ENCODE measurements at regions not wholly inside any gene's neighbourhood (a gene's known extent, or its start where the extent isn't known, plus 50 kb on each side); places are given as distances from the start of the nearest gene placed in this dataset.

DNA sequence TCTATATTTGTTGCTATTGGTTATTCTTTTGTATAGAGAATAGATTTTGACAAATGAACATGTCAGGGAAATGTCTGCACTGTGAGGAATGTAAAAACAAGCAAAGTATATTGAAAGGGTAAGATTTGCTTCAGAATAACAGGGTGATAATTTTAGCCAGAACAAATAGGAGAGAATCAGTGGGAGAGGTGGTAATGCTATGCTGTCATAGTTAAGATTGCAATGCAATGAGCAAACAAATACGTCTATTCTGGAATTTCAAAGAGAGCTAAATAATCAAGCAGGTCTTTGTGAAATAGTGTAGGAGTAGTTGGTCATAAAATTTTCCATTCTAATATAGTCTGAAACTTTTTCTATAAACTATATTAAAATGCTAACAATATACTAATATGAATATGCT, 1478.4 kb downstream of the TECRL start (continued):
- TF ChIP-seq CEBPB (IDR thresholded peaks at IDR 0.05; ENCODE audit: borderline replicate concordance in 1 of 2, low read depth in 2 of 2, low read length in 2 of 2) (no peak), ATF7 (IDR thresholded peaks at IDR 0.05; ENCODE audit: low read depth) (no peak), SPI1 (IDR thresholded peaks at IDR 0.05; ENCODE audit: borderline replicate concordance, insufficient read depth, low read depth, low read length) (no peak), SIX5 (IDR thresholded peaks at IDR 0.05; ENCODE audit: low read depth, low read length, severe bottlenecking) (no peak), YBX1 (IDR thresholded peaks at IDR 0.05) (no peak), BRCA1 (IDR thresholded peaks at IDR 0.05; ENCODE audit: low read depth, low read length) (no peak), YY1 (IDR thresholded peaks at IDR 0.05; ENCODE audit: low read depth, low read length) (no peak), SP1 (IDR thresholded peaks at IDR 0.05; ENCODE audit: low read depth, low read length) (no peak), BHLHE40 (IDR thresholded peaks at IDR 0.05; ENCODE audit: borderline replicate concordance in 1 of 2, low read depth in 2 of 2, low read length in 1 of 2) (no peak)
- TF ChIP-seq, protein P1, sequence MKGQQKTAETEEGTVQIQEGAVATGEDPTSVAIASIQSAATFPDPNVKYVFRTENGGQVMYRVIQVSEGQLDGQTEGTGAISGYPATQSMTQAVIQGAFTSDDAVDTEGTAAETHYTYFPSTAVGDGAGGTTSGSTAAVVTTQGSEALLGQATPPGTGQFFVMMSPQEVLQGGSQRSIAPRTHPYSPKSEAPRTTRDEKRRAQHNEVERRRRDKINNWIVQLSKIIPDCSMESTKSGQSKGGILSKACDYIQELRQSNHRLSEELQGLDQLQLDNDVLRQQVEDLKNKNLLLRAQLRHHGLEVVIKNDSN (IDR thresholded peaks at IDR 0.05; ENCODE audit: borderline replicate concordance, extremely low read length, insufficient read depth, low read depth, low read length), result no peak

DNA sequence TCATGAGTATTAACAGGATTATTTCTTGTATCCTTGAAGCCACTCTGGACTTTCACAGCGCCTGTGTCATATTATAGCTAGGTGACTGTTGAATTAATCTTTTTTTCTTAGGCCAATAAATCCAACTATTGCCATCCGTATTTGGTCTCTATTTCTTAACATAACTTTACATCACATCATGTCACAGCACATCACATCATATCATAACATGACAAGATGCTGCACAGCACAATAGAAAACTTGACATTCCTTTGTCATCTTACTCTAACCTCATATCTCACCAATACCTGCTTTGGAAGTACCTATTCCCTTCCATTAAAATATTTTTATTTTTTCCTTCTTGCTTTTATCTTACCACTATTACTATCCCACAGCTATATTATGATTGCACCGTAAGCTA, 1480.8 kb downstream of the TECRL start:
- WGBS (ENCODE audit: insufficient coverage, insufficient replicate concordance, low lambda C conversion rate, missing lambda C conversion rate), result 7% methylated on average over 3 of the region's 3 CpGs
- SMC1A ChIA-PET (ENCODE audit: uncharacterized antibody, unreplicated experiment), result interaction anchor here (1.8 kb wide), 1 partner anchor 11 kb away, joined by 6 read pairs; no protein-coding TSS in a partner anchor
- in situ Hi-C loops (cut with MboI), result no loop called here
- Histone ChIP-seq H3K4me2 (ENCODE audit: control insufficient read depth, insufficient read depth) (no peak overlapping the region), H4K20me1 (ENCODE audit: control insufficient read depth, insufficient read depth) (no peaks in the 10 kb centered on the region), H3K4me1 (ENCODE audit: control insufficient read depth, insufficient read depth, low read length) (no peaks in the 10 kb centered on the region), H2AFZ (ENCODE audit: control insufficient read depth, low read depth, low read length) (no peak overlapping the region), H3K27me3 (replicated peaks in 1 of 2; ENCODE audit: control insufficient read depth in 2 of 2, insufficient read depth in 2 of 2, low read length in 1 of 2) (no peaks in the 10 kb centered on the region), H3K27ac (ENCODE audit: control insufficient read depth, insufficient read depth) (no peak overlapping the region), H3K9ac (ENCODE audit: control insufficient read depth, insufficient read depth, low read length) (no peak overlapping the region), H3K9me3 (replicated peaks; ENCODE audit: control insufficient read depth, insufficient read depth, low read length) (no peaks in the 10 kb centered on the region), H3K36me3 (ENCODE audit: control insufficient read depth in 2 of 2, insufficient read depth in 2 of 2, low read length in 1 of 2) (no peaks in the 10 kb centered on the region), H3K4me3 (no peak overlapping the region), H3K79me2 (ENCODE audit: control insufficient read depth, insufficient read depth, low read length) (no peaks in the 10 kb centered on the region)
- intact Hi-C loops (cut with micrococcal nuclease; ENCODE audit: unreplicated experiment), result no loop called here
- DNase-seq (ENCODE audit: low read depth, low spot score) (no peak), ATAC-seq (no peak), FAIRE-seq (no peak)
- BruUV-seq (replicated peaks), result no TSS peak
- POLR2A ChIA-PET, result no interaction called here
- RAD21 ChIA-PET (ENCODE audit: unreplicated experiment), result no interaction called here
- CTCF ChIA-PET, result no interaction called here
- TF ChIP-seq, protein P2, sequence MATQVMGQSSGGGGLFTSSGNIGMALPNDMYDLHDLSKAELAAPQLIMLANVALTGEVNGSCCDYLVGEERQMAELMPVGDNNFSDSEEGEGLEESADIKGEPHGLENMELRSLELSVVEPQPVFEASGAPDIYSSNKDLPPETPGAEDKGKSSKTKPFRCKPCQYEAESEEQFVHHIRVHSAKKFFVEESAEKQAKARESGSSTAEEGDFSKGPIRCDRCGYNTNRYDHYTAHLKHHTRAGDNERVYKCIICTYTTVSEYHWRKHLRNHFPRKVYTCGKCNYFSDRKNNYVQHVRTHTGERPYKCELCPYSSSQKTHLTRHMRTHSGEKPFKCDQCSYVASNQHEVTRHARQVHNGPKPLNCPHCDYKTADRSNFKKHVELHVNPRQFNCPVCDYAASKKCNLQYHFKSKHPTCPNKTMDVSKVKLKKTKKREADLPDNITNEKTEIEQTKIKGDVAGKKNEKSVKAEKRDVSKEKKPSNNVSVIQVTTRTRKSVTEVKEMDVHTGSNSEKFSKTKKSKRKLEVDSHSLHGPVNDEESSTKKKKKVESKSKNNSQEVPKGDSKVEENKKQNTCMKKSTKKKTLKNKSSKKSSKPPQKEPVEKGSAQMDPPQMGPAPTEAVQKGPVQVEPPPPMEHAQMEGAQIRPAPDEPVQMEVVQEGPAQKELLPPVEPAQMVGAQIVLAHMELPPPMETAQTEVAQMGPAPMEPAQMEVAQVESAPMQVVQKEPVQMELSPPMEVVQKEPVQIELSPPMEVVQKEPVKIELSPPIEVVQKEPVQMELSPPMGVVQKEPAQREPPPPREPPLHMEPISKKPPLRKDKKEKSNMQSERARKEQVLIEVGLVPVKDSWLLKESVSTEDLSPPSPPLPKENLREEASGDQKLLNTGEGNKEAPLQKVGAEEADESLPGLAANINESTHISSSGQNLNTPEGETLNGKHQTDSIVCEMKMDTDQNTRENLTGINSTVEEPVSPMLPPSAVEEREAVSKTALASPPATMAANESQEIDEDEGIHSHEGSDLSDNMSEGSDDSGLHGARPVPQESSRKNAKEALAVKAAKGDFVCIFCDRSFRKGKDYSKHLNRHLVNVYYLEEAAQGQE (IDR thresholded peaks at IDR 0.05; ENCODE audit: low read depth, low read length), result no peak
- TF ChIP-seq SMARCA5 (IDR thresholded peaks at IDR 0.05), result no peak
- TF ChIP-seq, protein P3, sequence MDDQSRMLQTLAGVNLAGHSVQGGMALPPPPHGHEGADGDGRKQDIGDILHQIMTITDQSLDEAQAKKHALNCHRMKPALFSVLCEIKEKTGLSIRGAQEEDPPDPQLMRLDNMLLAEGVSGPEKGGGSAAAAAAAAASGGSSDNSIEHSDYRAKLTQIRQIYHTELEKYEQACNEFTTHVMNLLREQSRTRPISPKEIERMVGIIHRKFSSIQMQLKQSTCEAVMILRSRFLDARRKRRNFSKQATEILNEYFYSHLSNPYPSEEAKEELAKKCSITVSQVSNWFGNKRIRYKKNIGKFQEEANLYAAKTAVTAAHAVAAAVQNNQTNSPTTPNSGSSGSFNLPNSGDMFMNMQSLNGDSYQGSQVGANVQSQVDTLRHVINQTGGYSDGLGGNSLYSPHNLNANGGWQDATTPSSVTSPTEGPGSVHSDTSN (IDR thresholded peaks at IDR 0.05; ENCODE audit: insufficient replicate concordance, low read depth, low read length), result no peak
- no peak for TF ChIP-seq FOS (IDR thresholded peaks at IDR 0.05; ENCODE audit: borderline replicate concordance, extremely low read depth, insufficient read length)
- TF ChIP-seq, protein P4, sequence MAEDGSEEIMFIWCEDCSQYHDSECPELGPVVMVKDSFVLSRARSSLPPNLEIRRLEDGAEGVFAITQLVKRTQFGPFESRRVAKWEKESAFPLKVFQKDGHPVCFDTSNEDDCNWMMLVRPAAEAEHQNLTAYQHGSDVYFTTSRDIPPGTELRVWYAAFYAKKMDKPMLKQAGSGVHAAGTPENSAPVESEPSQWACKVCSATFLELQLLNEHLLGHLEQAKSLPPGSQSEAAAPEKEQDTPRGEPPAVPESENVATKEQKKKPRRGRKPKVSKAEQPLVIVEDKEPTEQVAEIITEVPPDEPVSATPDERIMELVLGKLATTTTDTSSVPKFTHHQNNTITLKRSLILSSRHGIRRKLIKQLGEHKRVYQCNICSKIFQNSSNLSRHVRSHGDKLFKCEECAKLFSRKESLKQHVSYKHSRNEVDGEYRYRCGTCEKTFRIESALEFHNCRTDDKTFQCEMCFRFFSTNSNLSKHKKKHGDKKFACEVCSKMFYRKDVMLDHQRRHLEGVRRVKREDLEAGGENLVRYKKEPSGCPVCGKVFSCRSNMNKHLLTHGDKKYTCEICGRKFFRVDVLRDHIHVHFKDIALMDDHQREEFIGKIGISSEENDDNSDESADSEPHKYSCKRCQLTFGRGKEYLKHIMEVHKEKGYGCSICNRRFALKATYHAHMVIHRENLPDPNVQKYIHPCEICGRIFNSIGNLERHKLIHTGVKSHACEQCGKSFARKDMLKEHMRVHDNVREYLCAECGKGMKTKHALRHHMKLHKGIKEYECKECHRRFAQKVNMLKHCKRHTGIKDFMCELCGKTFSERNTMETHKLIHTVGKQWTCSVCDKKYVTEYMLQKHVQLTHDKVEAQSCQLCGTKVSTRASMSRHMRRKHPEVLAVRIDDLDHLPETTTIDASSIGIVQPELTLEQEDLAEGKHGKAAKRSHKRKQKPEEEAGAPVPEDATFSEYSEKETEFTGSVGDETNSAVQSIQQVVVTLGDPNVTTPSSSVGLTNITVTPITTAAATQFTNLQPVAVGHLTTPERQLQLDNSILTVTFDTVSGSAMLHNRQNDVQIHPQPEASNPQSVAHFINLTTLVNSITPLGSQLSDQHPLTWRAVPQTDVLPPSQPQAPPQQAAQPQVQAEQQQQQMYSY (CRISPR knock-in tag; IDR thresholded peaks at IDR 0.05), result no peak

Measured in GM12878 (cell line).